ENCODE measurements at regions not wholly inside any gene's neighbourhood (a gene's known extent, or its start where the extent isn't known, plus 50 kb on each side); places are given as distances from the start of the nearest gene placed in this dataset.

DNA sequence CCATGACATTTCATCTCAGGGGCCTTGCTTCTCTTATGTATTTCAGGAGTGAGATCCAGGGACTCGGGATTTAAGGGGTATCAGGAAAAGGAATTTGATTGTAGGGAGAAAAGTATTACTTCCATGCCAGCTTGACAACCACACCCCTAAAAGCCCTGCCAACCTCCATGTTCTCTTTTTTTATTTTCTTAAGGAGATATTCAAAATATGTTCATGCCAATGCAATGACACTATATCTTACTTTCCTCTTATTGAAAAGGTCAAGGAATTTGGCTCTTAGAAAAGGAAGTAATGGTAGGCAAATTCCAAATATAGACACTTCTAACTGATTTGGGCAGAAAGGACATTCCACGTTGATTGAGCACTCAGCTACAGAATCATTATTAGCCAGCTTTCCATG is 407.5 kb upstream of the NECTIN3 start:
- DNase-seq: no peak
- no peak overlapping the region for H3K4me2 ChIP-seq (ENCODE audit: low read length)
- no peaks in the 10 kb centered on the region for H3K36me3 ChIP-seq (ENCODE audit: low read depth, low read length)
- no peaks in the 10 kb centered on the region for H4K20me1 ChIP-seq (ENCODE audit: low read length)
- H3F3A ChIP-seq (ENCODE audit: low read length, unreplicated experiment): no peaks in the 10 kb centered on the region
- ChIA-PET POLR2A (ENCODE audit: unreplicated experiment) (no interaction called here), CTCF (no interaction called here)
- no peaks in the 10 kb centered on the region for H3K9me3 ChIP-seq (ENCODE audit: low read length)
- H3K4me1 ChIP-seq (ENCODE audit: insufficient read depth, low read length): no peaks in the 10 kb centered on the region
- H3K27ac ChIP-seq (ENCODE audit: low read length): no peak overlapping the region
- H3K27me3 ChIP-seq (ENCODE audit: low read length): no peaks in the 10 kb centered on the region
- no peak overlapping the region for H2AFZ ChIP-seq (ENCODE audit: low read length)
- no TSS peak for BruUV-seq (replicated peaks)
- H3K9me2 ChIP-seq (replicated peaks; ENCODE audit: low read length): no peaks in the 10 kb centered on the region
- intact Hi-C loops (cut with micrococcal nuclease): no loop called here
- TF ChIP-seq EZH2 (IDR thresholded peaks at IDR 0.05; ENCODE audit: low read length, unreplicated experiment): no peak
- TF ChIP-seq EZH2phosphoT487 (IDR thresholded peaks at IDR 0.05; ENCODE audit: borderline replicate concordance, low read length): no peak
- TF ChIP-seq, protein P1, sequence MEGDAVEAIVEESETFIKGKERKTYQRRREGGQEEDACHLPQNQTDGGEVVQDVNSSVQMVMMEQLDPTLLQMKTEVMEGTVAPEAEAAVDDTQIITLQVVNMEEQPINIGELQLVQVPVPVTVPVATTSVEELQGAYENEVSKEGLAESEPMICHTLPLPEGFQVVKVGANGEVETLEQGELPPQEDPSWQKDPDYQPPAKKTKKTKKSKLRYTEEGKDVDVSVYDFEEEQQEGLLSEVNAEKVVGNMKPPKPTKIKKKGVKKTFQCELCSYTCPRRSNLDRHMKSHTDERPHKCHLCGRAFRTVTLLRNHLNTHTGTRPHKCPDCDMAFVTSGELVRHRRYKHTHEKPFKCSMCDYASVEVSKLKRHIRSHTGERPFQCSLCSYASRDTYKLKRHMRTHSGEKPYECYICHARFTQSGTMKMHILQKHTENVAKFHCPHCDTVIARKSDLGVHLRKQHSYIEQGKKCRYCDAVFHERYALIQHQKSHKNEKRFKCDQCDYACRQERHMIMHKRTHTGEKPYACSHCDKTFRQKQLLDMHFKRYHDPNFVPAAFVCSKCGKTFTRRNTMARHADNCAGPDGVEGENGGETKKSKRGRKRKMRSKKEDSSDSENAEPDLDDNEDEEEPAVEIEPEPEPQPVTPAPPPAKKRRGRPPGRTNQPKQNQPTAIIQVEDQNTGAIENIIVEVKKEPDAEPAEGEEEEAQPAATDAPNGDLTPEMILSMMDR (conservative IDR thresholded peaks at IDR 0.05; ENCODE audit: low read depth, low read length): no peak
- no peak overlapping the region for H3K9ac ChIP-seq (ENCODE audit: low read length)
- H3K79me2 ChIP-seq (ENCODE audit: low read length): no peaks in the 10 kb centered on the region
- H3K4me3 ChIP-seq (ENCODE audit: low read length): no peak overlapping the region
- ATAC-seq: no peak

DNA sequence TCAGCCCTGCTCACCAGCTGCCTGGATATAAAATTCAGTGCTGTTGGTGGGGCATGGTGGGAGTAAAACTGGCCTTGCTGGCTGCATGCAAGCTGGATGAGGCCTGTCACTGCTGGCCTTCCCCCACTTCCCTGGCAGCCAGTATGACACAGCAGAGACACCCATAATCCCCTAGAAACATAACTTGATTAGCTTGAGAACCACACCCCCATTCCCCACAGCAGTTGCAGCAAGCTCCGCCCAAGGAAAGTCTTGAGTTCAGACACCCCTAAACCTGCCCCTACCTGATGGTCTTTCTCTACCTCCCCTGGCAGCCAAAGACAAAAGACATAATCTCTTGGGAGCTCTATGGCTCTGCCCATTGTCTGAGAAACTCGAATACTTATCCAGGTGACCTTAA is 405.1 kb upstream of the NECTIN3 start:
- ChIA-PET CTCF (no interaction called here), POLR2A (ENCODE audit: unreplicated experiment) (no interaction called here)
- Histone ChIP-seq H3K79me2 (ENCODE audit: low read length) (no peaks in the 10 kb centered on the region), H3K36me3 (ENCODE audit: low read depth, low read length) (peaks cover 6% of the 10 kb centered on the region; the same call in 1 of the 2 replicates), H3K9ac (ENCODE audit: low read length) (no peak overlapping the region), H3K4me1 (ENCODE audit: insufficient read depth, low read length) (no peaks in the 10 kb centered on the region), H4K20me1 (ENCODE audit: low read length) (no peaks in the 10 kb centered on the region), H3F3A (ENCODE audit: low read length, unreplicated experiment) (no peaks in the 10 kb centered on the region), H3K27ac (ENCODE audit: low read length) (no peak overlapping the region), H3K27me3 (ENCODE audit: low read length) (no peaks in the 10 kb centered on the region), H2AFZ (ENCODE audit: low read length) (no peak overlapping the region), H3K4me3 (ENCODE audit: low read length) (no peak overlapping the region), H3K4me2 (ENCODE audit: low read length) (no peak overlapping the region), H3K9me3 (ENCODE audit: low read length) (peaks cover 13% of the 10 kb centered on the region; the same call in 1 of the 2 replicates), H3K9me2 (replicated peaks; ENCODE audit: low read length) (no peaks in the 10 kb centered on the region)
- BruUV-seq (replicated peaks): no TSS peak
- ATAC-seq (no peak), DNase-seq (no peak)
- TF ChIP-seq, protein P1 (conservative IDR thresholded peaks at IDR 0.05; ENCODE audit: low read depth, low read length): no peak
- no peak for TF ChIP-seq EZH2 (IDR thresholded peaks at IDR 0.05; ENCODE audit: low read length, unreplicated experiment)
- no peak for TF ChIP-seq EZH2phosphoT487 (IDR thresholded peaks at IDR 0.05; ENCODE audit: borderline replicate concordance, low read length)
- intact Hi-C loops (cut with micrococcal nuclease): no loop called here

DNA sequence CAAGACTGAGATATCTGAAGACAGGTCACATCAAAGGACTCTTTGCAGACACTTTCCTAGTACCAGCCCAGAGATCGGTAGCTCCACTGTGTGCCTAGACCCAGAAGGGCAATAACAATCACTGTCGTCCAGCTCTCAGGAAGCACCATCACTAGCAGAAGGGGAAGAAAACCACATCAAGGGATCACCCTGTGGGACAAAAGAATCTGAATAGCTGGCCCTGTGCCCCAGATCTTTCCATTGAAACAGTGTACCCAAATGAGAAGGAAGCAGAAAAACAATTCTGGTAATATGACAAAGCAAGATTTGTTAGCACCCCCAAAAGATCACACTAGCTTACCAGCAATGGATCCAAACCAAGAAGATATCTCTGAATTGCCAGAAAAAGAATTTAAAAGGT is 404.4 kb upstream of the NECTIN3 start:
- ChIA-PET CTCF (no interaction called here), POLR2A (ENCODE audit: unreplicated experiment) (no interaction called here)
- no peaks in the 10 kb centered on the region for H4K20me1 ChIP-seq (ENCODE audit: low read length)
- H3K4me3 ChIP-seq (ENCODE audit: low read length): no peak overlapping the region
- H3K27me3 ChIP-seq (ENCODE audit: low read length): no peaks in the 10 kb centered on the region
- H3K9me3 ChIP-seq (ENCODE audit: low read length): peaks cover 13% of the 10 kb centered on the region; the same call in 1 of the 2 replicates
- H3K4me2 ChIP-seq (ENCODE audit: low read length): no peak overlapping the region
- no peak overlapping the region for H3K27ac ChIP-seq (ENCODE audit: low read length)
- TF ChIP-seq EZH2phosphoT487 (IDR thresholded peaks at IDR 0.05; ENCODE audit: borderline replicate concordance, low read length) (no peak), EZH2 (IDR thresholded peaks at IDR 0.05; ENCODE audit: low read length, unreplicated experiment) (no peak)
- TF ChIP-seq, protein P1 (conservative IDR thresholded peaks at IDR 0.05; ENCODE audit: low read depth, low read length): no peak
- DNase-seq: no peak
- no peaks in the 10 kb centered on the region for H3K4me1 ChIP-seq (ENCODE audit: insufficient read depth, low read length)
- H3F3A ChIP-seq (ENCODE audit: low read length, unreplicated experiment): no peaks in the 10 kb centered on the region
- intact Hi-C loops (cut with micrococcal nuclease): no loop called here
- no peaks in the 10 kb centered on the region for H3K79me2 ChIP-seq (ENCODE audit: low read length)
- H3K36me3 ChIP-seq (ENCODE audit: low read depth, low read length): peaks cover 6% of the 10 kb centered on the region; the same call in 1 of the 2 replicates
- H2AFZ ChIP-seq (ENCODE audit: low read length): no peak overlapping the region
- no peak overlapping the region for H3K9ac ChIP-seq (ENCODE audit: low read length)
- no peak for ATAC-seq
- no TSS peak for BruUV-seq (replicated peaks)
- H3K9me2 ChIP-seq (replicated peaks; ENCODE audit: low read length): no peaks in the 10 kb centered on the region

Data from PC-3 (cell line).